GM19099 (cell line): ENCODE measurements at regions not wholly inside any gene's neighbourhood (a gene's known extent, or its start where the extent isn't known, plus 50 kb on each side); places are given as distances from the start of the nearest gene placed in this dataset.

Experiments
- POLR2A ChIP-seq: IDR thresholded peaks from 3 replicates; pipeline ENCODE4 v1.6.1; 2011; ENCODE audit warnings: low read depth; ENCODE audit not compliant: insufficient read length; ENCODE audit errors: extremely low read depth

DNA sequence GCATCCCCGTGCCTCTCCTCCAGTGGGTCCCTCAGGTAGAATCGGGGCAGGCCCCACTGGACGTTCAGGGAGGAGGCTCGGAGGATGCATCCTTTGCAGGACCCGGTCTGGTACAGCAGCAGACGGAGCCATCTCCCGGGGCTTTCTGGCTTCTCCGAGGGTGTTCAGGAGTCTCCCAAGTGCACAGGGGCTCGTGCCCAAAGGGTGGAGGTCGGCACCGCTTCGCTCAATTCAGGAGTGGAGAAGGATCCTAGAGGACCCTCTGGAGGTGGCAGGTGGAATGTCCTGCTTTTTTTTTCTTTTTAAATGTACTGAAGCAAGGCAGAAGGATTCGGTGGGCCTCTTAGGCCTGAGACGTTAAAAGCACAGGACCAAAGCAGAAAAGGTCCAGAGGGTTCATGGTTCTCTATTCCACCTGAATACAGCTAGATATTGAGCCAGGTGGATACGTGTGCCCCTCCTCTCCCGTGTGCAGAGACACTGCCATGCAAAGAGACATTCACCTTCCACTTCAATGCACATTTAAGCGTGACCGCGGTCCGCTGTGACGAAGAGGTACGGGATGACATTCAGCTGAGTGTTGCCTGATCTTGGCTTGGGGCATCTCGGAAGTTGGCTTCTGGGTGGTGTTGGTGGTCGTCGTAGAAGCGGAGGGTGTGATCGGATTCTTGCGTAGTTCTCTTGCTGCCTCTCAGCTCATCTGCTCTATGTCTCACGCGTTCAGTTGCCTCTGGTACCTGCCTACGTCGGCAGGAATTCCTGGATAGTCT lies 281.2 kb upstream of the AGTR2 start:
- no peak for TF ChIP-seq POLR2A

DNA sequence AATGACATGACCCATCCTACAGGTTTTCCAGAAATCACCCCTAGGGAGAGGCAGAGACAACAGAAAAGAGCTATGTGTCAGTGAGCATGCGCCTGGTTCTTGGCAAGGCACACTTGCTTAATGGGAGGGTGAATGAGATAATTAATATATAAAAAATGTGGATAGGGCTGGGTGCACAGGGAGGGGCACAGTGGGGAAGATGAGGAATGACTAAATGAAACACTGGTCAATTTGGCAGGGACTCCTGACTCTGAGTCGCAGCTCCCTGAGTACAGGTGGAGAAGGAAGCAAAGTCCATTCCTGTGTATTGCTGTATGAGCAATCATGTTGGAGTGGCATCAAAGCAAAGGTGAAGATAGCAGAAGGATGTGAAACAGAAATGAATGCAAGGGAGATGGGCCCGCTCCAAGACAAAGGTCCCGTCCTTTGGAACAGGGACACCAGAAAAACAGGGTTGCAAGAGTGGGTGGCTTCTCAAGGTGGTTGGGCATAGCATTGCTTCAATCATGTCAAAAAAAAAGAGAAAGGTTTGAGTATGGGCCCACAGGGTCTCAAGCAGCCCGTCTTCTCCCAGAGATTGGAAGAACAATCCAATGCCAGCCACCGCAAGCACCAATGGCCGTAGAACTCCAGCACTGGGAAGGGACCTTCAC lies 278.4 kb upstream of the AGTR2 start:
- TF ChIP-seq POLR2A = no peak

DNA sequence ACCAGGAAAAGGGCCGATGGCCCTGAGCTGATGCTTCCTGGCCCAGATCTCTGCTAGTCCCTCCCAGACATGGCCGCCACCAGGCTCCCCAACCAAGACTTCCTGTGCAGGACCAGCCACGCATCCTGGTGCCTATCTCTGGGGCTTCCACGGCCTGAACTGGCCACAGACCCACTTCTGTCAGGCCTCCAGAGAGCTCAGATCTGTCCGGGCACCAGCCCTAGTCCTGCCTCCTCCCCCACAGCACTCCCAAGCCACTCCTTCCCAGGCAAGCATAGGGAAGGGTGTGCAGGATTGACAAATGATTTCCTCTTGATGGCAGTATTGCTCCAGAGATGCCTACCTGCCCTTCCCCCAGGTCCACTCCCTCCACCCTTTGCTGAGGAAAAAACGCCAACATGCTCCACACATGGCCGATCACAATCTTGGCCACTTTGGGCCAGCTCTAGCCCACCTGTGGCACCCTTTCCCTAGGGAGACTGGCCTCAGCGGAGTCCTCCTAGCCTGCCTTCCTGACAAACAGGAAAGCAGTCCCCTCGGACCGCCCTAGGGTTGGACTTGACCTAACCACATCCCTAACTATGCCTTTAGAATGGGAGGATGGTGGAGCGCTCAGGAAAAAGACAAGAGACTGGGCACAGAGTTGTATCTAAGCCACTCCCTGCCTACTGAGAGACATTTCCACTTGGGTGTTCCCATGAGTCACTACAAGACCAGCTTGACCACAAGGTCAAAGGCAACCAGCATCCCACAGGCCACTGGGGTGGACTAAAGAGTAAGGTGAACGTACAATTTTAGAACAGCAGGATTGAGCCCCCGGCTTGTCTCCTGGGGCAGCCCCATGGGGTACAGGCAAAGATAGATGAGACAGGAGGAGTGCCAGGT lies 277.5 kb upstream of the AGTR2 start:
- TF ChIP-seq POLR2A = no peak

DNA sequence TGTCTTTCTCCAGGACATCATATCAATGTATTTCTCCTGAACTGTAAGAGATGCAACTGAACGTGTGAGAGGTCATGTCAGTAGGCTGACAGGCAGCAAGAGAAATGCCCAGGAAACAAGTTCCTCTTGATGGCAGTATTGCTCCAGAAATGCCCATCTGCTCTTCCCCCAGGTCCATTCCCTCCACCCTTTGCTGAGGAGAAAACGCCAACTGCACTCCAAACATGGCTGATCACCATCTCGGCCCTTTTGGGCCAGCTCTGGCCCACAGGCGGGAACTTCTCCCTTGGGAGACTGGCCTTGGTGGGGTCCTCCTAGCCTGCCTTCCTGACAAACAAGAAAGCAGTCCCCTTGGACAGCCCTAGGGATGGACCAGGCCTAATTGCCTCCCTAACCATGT lies 276.5 kb upstream of the AGTR2 start:
- no peak for TF ChIP-seq POLR2A

DNA sequence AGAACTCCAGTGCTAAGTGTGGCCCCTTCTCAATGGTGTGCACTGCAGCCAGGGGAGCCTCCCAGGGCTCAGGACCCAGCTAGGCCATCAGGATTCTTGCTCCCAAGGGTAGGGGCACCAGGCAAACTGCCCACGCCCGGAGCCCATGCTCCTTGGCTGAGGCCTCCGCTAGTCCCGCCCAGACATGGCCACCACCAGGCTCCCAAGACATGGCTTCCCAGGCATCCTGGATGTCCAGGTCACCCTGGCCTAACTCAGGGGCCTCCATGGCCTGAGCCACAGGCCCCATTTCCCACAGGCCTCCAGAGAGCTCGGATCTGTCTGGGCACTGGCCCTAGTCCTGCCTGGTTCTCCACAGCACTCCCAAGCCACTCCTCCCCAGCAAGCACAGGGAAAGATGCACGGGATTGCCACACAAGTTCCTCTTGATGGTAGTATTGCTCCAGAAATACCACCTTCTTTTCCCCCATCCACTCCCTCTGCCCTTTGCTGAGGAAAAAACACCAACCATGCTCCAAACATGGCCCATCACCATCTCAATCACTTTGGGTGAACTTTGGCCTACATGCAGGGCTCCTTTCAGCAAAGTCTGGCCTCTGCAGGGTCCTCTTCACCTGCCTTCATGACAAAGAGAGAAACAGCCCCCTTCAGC lies 274.7 kb upstream of the AGTR2 start:
- no peak for TF ChIP-seq POLR2A

DNA sequence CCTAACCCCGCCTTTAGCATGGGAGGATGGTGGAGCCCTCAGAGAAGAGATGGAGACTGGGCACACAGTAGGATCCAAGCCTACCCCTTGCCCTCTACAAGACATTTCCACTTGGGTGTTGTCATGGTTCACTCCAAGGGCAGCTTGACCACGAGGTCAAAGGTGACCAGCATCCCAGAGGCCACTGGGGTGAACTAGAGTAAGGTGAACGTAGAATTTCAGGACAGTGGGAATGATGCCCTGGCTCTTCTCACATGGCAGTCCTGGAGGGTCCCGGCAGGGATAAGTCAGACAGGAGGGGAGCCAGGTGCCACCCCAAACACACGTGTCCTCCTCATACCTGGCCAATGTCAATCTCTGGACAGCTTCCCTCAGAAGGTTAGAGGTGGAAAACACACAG lies 274.2 kb upstream of the AGTR2 start:
- no peak for TF ChIP-seq POLR2A

DNA sequence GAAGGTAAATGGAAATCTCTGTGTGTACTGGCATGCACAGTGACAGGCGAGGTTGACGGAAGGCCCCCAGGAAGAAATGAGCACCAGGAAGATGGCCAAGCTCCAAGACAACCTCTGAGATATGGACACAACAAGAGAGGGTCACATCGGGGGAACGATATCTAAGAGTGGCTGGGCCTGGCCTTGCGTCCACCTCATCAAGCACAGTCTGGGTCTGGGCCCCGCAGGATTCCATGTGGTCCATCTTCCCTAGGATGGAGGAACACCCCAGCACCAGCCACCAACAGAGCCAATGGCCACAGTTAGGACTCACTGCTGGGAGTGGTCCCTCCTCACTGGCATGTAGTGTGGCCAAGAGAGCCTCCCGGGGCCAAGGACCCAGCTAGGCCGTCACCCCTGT lies 272.6 kb upstream of the AGTR2 start:
- no peak for TF ChIP-seq POLR2A

DNA sequence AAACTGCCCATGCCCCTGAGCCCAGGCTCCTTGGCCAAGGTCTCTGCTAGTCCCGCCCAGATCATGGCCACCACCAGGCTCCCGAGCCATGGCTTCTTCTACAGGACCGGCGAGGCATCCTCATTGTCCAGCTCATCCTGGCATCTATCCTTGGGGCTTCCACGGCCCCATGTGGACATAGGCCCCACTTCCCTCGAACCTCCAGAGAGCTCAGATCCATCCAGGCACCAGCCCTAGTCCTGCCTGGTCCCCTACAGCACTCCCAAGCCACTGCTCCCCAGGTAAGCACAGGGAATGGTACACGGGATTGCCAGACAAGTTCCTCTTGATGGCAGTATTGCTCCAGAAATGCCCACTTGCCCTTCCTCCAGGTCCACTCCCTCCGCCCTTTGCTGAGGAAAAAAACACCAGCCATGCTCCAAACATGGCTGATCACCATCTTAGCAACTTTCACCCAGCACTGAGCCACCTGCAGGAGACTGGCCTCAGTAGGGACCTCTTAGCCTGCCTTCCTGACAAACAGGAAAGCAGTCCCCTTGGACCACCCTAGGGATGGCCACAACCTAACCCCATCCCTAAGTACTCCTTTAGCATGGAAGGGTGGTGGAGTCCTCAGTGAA lies 272.1 kb upstream of the AGTR2 start:
- no peak for TF ChIP-seq POLR2A

DNA sequence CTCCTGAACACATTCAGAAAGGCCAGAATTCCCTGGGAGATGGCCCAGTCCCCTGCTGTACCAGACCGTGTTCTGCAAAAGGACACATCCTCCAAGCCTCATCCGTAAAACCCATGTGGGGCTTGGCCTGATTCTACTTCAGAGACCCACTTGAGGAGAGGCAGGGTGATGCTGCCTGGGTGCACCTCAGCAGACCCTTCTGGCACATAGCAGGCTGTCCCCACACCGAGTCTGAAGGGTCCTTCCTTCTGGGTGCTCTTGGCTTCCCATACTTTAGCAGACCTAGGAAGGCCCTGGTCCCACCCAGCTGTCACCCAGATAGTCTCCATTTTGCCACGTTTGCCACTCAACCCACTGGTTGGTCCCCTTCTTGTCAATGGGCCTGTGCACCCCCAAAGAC lies 270.1 kb upstream of the AGTR2 start:
- no peak for TF ChIP-seq POLR2A

DNA sequence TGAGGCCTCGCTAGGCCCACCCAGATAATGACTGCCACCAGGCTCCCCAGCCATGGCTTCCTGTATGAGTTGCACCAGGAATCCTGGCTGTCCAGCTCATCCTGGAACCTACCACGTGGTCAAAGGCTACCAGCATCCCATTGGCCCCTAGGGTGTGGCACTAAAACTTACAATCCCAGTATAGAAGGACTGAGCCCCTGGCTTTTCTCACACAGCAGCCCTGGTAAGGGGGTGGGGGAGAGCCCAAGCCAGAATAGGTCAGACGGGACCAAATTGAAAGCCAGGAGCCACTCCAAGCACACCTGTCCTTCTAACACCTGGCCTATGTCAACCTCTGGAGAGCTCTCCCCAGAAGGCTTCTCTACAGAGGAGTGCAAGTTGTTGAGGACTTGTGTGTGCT lies 269.3 kb upstream of the AGTR2 start:
- TF ChIP-seq POLR2A = no peak

DNA sequence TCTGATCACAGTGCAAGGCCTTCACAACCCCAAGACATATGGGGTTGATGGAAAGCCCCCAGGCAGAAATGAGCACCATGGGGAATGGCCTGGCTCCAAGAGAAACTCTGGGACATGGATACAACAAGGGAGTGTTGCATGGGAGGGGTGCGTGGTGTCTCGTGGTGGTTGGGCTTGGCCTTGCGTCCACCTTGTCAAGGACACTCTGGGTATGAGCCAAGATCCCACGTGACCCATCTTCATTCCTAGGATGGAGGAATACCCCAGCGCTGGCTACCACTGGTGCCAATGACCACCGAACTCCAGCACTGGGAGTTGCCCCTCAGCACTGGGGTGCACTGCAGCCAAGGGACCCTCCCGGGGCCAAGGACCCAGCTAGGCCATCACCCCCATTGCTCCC lies 267.5 kb upstream of the AGTR2 start:
- no peak for TF ChIP-seq POLR2A

DNA sequence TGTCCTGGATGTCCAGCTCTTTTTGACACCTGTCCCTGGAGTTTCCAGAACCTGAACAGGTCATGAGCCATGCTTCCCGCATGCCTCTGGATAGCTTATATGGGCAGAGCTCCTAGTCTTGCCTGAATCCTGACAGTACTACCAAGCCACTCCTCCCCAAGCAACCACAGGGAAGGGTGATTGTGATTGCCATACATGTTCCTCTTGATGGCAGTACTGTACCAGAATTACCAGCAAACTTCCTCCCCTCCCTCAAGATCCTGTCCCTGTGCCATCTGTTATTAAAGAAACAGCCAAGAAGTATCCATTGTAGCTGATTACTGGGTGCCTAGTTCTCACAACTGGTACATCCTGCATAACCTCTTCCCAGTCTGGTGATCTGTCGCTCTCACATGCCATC lies 264.3 kb upstream of the AGTR2 start:
- no peak for TF ChIP-seq POLR2A

DNA sequence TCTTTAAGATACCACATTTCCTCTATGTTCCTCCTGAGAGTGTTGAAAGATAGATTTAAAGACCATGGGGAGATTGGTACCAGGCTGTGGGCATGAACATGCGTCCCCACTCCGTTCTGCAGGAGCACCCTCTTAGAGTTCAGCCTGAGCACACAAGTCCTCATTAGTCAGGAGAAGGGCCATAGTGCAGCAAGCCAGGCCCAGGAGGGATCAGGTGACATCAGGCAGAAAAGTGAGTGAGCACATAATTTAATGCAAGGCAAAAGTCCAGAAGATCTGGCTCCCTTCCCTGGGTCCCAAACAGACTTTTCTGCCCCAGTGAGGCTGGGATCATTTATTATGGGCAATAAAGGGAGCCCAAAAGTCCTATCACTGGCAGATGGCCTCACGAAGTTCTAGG lies 263.7 kb upstream of the AGTR2 start:
- TF ChIP-seq POLR2A = no peak

DNA sequence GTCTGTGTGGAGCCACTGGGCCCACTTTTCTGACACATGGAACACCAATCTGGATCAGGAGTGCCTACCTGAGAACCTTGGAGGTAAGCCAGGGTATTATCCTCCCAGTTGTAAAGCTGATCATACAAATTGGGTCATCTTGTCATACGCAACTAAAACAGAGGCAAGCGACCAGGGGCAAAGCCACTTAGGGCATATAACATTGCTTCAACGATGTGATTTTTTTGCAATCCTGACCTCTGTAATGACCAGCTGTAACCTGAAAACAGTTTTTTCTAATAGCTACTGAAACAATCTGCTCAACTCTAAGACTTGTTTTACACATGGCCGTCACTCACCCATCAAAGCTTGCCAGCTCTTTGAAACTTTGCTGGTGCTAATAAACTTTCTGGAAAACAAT lies 261.5 kb upstream of the AGTR2 start:
- TF ChIP-seq POLR2A = no peak

DNA sequence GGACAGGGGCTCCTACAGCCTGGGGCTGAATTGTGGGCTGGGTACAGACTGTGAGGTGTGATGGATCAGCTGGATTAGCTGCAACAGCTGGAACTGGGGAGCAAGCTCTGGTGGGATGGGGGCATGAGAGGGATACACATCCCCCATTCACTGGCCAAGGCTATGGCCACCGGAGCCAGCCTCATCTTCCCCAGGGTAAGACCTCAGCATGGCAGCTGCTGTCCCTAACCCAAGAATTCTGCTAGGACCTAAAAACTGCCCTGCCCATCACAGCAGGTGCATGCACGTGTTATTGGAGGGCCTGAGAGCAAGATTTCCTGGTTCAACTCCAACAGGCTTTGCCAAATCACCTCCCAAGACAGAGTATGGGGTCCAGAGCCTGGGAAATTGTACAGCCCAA lies 258.6 kb upstream of the AGTR2 start:
- TF ChIP-seq POLR2A = no peak
